ENCODE measurements at regions not wholly inside any gene's neighbourhood (a gene's known extent, or its start where the extent isn't known, plus 50 kb on each side); places are given as distances from the start of the nearest gene placed in this dataset.
A peak's percentile ranks its signal among the peaks of the same experiment; 100 is the strongest.

DNA sequence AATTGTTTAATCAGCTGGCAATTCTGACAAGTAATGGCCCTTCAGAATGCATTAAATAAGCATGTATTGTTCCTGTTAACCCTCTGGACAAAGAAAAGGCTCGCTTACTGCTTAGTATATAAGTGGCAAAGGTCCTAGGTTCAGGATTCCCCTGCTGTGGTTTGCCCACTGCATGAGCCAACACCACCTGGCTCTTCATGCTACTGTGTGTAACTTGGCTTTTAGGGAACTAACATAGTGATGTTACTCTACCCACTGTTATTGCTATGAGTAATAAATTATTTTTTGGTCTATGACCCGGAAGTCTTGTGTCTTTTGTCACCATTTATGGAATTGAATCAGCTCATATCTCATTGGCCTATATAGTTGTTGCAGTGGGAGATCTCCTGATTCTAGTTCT lies 791.7 kb upstream of the PHF14 start:
- no peak for DNase-seq

- peak; percentile 96 for DNase-seq
These were observed 781.6 kb upstream of the PHF14 start for GRCh38 chr7:10192074-10192473.

- DNase-seq, result peak; percentile 49
These were observed 768.0 kb upstream of the PHF14 start for GRCh38 chr7:10205696-10206095.

GRCh38 chr7:10210000-10210399 lies 763.7 kb upstream of the PHF14 start:
- no peak for DNase-seq

GRCh38 chr7:10211016-10211415 lies 762.7 kb upstream of the PHF14 start:
- DNase-seq, result no peak

GRCh38 chr7:10211861-10212260 lies 761.8 kb upstream of the PHF14 start:
- DNase-seq, result no peak

- no peak for DNase-seq
These were observed 761.0 kb upstream of the PHF14 start for GRCh38 chr7:10212649-10213048.

DNA sequence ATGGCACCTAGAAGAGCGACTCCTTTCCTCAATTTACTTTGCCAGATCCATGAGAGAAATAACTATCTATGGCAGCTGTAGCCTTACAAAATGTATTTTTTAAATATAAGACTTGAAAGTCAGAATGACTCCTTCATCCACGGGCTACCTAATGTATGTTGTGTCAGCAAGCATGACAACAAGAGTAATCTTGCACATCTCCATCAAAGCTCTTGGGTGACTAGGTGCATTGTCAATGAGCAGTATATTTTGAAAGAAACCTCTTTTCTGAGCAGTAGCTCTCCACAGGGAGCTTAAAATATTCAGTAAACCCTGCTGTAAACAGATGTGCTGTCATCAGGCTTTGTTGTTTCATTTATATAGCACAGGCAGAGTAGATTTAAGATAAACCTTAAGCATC lies 757.2 kb upstream of the PHF14 start:
- DNase-seq, result no peak

- DNase-seq, result no peak
These were observed 752.6 kb upstream of the PHF14 start for GRCh38 chr7:10221084-10221483.

GRCh38 chr7:10222976-10223375 lies 750.7 kb upstream of the PHF14 start:
- DNase-seq, result no peak

GRCh38 chr7:10225275-10225674 lies 748.4 kb upstream of the PHF14 start:
- DNase-seq, result no peak

DNA sequence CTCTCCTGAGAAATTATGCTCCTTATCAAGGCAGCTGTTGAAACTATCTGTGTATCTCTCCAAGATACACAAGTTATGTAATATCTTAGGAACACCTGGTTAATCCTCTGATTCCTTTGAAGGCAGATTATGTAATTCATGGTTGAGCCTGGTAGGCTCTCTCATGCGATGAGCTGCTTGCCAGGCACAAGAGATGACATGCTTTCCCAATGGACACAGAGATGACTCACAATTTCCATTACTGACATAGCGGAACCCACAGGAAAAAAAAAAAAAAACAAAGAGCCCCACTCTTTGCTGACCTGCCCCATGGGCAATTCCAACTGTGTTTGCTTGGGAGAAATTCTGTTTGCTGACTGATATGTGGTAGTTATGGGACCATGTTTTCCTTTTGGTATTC lies 736.4 kb upstream of the PHF14 start:
- no peak for DNase-seq

GRCh38 chr7:10238641-10239040 lies 735.0 kb upstream of the PHF14 start:
- DNase-seq, result no peak

DNA sequence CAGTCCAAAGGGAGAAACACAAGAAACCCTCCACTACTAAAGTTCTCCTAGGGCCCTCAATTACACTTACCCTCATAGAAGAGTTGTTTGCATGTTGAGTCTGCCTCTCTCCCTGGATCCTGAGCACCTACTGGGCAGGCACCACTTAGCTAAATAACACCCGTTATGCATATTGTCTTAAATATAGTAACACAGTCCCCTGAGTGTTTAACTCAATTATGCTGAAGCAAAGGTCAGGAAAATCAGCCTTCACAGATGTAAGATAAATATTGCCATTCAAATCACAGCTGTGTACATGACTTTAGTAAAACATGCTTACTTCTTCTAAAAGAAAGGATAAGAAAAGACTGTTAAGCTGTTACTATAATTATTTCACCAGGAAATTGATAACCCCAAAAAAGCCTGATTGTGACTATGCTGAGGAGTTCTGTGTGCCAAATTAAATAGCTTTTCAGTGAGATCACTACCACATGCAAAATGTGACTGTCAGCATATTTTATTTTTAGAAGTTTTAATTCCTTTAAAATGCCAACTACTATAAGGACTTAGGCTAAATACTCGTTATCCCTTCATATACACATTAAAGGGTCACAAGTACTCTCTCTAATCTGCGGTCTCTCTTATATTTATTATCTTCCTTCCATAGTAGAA lies 733.9 kb upstream of the PHF14 start:
- DNase-seq, result peak; percentile 61

DNA sequence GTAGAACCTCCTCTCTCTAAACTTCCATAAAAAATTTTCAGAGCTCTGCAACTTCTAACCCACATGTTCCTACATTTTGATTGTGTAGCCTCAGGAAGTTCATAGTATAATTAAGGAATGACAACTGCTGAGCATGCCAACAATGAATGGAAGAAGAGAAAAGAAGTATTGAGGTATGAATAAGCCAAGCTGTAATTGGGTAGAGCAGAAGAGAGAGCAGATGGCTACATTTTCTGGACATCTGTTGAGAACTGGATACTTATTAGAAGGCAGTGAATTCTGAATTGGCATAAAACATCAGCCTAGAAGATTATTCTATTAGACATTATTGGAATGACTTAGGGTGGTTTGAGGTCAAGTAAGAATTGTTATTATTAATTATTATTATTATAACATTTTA lies 728.3 kb upstream of the PHF14 start:
- peak; percentile 99 for DNase-seq

DNA sequence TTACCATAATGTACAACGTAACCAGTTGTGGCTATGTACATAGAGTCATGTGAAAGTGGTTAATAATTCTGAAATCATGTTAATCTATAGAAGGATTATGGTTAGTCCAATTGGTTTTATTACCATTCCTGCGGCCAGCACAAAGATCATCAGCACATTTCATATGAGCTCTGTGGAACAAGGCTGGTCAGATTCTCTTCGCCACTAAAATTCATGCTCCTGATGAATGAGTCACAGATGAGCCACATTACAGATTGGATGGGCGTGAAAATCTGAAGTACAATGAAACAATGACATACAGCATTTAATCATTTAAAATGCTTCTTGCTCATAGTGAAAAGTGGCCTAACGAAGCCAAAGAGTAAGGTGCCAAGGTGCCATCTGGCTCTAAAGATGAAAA lies 716.2 kb upstream of the PHF14 start:
- peak; percentile 97 for DNase-seq

DNA sequence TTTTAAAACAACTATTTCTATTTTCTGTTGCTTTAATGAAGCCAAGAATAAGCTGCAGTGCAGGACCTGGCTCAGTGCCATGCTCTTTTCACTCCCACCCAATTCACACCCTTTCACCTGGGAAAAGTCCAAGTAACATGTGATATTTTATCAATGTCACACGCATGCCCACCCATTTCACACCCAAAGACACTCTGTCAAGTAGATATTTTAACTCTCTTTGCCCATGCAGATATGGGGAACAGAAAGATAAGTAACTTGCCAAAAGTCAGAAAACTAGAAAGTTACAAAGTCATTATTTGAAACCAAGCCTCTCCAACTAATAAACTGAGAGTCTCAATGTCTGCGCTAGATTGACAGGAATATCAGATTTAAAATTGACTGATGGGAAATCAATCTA lies 706.7 kb upstream of the PHF14 start:
- DNase-seq, result no peak

DNA sequence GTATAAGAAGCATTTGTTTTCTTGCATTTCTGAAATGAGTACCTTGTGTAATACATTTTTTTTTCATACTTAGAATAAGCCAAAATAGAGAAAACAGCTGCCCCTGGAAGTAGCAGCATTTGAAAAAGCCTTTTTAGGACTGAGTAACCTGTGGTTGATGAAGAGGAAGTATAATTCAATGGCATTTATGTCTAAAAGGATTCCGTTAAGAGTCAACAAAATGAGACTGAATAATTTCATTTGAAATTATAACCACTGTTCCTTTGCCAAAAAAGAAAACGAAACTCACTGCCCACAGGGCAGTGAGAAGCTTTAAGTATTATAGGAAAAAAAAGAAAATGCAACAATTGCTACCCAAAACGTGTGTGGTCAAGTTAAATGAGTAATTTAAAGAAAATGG lies 705.6 kb upstream of the PHF14 start:
- no peak for DNase-seq

DNA sequence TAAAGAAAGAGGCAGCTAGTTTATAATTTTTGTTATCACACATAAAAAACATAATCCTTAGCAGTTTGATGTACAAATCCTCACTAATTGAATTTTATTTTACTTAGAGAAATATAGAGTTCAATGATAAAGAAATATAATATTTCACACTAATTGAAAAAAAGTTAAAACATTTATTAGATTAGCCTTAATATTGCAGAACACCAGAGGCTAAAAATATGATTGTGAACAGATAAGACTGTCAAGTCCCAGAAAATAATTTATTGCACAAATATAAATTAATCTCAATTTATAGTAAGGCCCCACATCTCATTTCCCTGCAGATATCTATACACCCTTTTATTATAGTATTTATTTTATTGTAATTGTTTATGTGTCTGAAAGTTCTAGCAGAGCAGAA lies 690.8 kb upstream of the PHF14 start:
- DNase-seq, result no peak

DNA sequence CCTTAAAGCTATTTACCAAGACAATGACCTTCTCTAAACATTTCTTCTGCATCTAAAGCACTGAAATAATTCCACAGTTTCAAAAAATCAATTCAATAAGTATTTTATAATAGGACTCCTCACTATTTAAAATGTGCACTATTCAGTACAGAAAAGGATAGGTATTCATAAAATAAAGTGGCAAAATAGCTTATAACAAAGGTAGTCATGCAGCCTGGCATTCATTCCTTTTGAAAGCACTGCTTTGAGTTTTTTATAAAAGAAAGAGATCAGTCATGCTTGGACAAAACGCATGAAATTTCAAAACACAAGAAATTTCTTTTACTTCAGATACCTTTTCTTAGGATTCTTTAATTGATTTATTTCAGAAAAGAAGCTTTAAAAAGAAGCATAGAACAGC lies 689.7 kb upstream of the PHF14 start:
- no peak for DNase-seq

DNA sequence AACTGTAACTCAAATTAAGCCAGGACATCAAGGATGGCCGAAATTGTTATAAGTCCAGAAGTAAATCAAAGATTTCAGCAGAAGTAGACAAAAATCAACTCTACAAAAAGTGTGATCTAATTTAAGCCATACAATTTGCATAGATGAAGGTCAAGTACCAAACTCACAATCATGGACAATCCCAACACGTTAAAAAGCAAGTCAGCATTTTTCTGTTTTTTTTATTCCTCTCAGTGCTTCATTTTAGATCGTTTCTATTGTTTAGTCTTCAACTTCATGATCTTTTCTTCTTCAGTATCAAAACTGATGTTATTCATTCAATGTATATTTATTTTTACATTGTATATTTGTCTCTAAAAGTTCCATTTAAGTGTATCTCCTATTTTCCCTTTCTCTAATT lies 674.3 kb upstream of the PHF14 start:
- no peak for DNase-seq

DNA sequence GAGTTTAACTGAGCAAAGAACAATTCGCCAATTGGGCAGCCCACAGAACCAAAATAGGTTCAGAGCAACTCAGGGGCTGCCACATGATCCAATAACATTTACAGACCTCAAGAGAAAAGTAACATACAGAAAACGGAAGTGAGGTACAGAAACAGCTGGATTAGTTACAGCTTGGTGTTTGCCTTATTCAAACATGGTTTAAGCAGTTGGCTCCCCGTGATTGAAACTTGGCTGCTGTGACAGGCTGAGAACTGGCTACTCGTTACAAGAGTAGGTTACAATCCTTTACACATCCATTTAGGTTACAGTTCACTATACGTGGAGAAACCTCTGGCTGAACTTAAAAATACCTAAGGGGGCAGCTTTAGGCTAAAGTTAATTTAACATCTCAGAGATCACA lies 673.1 kb upstream of the PHF14 start:
- DNase-seq, result no peak

GRCh38 chr7:10308276-10308675 lies 665.4 kb upstream of the PHF14 start:
- no peak for DNase-seq

DNA sequence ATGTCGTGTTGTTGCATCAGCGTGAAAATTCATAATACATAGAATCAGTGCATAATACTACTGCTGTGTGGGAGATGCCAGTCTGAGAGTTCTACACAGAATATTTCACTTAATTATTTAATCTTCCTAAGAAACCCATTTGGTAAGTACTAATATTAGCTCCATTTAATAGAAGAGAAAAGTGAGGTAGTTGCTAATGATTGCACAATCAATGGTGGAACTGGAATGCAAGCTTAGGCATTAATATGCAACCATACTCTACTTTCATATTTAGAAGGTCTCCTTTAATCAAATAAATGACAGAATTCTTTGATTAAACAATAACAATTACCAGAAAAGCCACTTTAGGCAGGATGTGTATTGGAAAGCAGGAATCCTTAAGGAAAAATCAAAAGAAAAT lies 660.7 kb upstream of the PHF14 start:
- no peak for DNase-seq

DNA sequence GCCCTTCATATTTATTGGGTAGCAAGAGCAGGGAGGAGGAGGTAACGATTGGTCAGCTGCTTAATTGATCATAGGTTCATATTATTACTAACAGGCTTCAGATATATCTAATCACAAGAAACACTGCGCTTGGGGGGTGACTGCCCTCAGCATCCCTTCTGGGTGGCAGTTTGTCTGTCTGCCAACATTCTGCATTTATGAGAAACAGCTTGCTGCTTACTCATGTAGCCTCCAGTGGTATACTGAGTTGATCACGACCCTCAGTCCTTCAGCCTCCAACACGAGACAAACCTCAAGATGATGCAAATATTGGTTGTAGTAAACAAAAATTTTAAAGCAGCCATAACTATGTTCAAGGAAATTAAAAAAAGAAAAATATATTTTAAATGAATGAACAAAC lies 657.8 kb upstream of the PHF14 start:
- DNase-seq, result peak; percentile 13

- no peak for DNase-seq
These were observed 657.2 kb upstream of the PHF14 start for GRCh38 chr7:10316488-10316887.

Measured in NCI-H446 treated with DMSO at 0.1 percent for 48 hours (cell line).